ENCODE measurements at regions not wholly inside any gene's neighbourhood (a gene's known extent, or its start where the extent isn't known, plus 50 kb on each side); places are given as distances from the start of the nearest gene placed in this dataset.
"Not testable (repeated sequence)": the region's sequence is repeated elsewhere in the genome, so short reads cannot be mapped to it uniquely, and the experiment has no call there.

DNA sequence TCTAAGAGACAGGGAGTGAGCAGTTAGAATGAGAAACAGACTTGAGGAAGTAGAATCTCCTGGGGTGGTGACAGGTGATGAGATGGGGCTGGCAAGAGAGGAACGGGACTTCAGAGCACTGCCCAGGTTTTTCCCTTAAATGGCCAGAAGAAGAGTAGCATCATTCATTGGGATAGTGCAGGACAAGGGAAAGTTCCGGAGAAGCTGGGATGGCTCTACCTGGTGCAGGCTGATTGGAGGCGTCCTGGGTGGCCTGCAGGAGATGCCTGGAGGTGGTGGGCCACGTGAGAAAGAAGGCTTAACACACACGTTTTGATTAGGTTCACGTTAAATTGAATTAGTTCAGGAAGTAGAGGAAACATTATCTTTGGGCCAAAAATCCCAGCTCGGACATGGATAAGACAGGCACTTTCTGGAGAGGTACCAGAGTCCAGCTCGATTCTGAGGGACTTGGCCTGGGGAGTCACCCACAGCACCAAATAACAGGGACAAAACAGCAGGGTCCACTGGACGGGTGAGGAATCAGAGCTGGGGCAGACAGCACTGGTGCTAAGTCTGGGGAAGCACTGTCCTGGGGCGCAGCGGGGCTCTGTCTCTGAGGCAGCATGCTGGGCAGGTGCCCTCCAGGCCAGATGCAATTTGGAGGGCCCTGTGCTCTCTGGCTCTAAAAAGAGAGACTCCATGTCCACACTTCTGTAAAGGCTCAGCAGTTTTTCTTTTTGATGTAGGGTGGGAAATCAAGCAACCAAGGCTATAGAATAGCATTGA is 512.3 kb upstream of the RAB6C start:
- DNase-seq, result no peak

- DNase-seq, result no peak
These were observed 511.5 kb upstream of the RAB6C start for GRCh38 chr2:129467941-129468340.

DNA sequence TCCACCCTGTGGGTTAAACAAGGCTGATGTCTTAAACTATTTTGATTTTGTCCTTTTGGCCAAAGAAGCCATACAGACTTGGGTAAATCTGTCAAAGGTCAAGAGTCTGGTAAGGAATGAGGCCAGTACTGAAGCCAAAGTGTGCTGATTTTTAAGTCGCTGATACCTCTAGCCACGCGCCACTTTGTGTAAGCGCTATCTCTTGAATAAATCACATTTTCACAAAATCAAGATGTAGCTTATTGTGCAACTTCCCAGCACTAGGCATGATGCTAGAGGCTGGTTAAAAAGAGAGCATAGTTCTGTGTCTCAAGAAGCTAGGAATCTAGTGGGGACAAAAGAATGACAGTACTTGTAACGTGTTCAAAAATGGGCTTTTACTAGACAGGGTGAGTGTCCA is 510.6 kb upstream of the RAB6C start:
- no peak for DNase-seq

DNA sequence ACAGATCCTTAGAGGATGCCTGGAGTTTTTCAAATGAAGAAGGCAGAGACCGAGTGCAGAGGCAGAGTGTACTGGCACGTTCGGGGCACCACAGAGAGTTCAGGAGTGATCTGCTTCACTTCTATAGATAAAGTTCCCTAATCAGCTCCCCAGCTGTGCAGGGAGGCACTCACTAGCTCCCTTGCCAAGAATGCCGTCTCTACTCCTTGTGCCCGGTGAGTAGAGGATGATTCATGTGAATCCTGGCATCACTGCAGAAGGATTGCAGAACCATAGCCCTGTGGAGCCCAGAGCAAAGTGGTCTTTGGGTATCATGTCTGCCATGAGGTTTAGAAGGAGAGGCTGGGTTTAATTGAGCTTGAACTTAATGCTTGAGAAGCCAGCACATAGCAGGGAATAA is 510.1 kb upstream of the RAB6C start:
- DNase-seq, result no peak

DNA sequence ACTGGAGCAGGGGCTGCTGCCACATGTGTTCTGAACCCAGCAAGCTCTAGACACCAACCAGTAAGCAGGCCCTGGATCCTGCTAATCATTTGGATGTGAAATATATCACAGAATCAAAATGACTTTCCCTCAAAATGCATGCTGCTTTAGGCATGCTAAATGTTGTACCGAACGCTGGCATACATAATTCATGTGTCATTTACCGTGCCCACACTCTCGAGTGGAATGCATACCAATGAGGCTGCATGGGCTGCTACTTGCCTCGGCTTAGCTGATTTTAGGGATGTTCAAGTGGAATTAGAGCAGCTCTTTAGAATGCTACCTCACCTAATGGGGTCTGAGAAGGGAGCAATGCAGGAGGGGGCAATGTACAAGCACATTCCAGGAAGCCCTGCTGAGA is 509.6 kb upstream of the RAB6C start:
- no peak for DNase-seq

GRCh38 chr2:129478902-129479517 is 500.5 kb upstream of the RAB6C start:
- DNase-seq, result no peak

- no peak for DNase-seq
These were observed 499.6 kb upstream of the RAB6C start for GRCh38 chr2:129479892-129480291.

DNA sequence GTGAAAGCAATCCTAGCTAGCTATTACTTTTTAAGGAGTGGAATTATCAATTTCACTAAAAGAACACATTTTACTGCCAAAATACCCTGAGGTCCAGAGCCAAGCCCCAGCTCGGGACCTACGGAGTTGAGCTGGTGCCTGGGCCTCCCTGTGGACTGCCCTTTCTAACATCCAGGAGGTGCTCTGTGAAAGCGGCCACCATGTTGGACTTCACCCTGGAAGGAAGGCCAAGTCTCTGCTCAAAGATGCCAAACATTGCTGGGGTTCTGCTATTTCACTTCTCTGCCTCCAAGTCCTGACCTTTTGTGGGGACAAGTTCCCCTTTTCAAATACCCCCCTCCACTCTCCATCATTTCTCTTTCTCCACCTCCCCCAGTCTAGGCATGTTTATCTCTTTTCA is 498.7 kb upstream of the RAB6C start:
- DNase-seq, result no peak

- no peak for DNase-seq
These were observed 497.9 kb upstream of the RAB6C start for GRCh38 chr2:129481306-129482219.

GRCh38 chr2:129482626-129483025 is 496.8 kb upstream of the RAB6C start:
- DNase-seq, result no peak

DNA sequence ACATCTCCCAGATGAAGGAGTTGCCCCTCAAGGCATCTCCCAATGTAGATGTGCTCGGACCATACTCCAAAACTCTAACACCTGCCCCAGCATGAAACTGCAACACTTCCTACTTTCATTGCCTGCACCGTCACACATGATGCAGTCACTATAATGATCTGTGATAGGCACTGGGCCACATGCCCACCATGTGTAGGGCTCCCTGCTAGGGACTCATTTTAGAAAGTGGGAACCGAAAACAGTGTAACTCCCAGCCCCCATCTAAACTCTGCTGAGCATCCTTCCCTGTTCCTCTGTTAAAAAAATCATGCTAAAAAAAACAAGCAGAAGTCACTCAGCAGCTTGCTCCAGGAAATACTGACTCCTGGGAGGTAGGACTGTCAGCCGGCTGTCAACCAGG is 496.1 kb upstream of the RAB6C start:
- DNase-seq, result no peak

- no peak for DNase-seq
These were observed 494.2 kb upstream of the RAB6C start for GRCh38 chr2:129484999-129485897.

- no peak for DNase-seq
These were observed 491.1 kb upstream of the RAB6C start for GRCh38 chr2:129488376-129488775.

- DNase-seq, result no peak
These were observed 488.8 kb upstream of the RAB6C start for GRCh38 chr2:129490641-129491040.

- no peak for DNase-seq
These were observed 488.2 kb upstream of the RAB6C start for GRCh38 chr2:129491308-129491707.

- DNase-seq, result no peak
These were observed 486.9 kb upstream of the RAB6C start for GRCh38 chr2:129492548-129492947.

DNA sequence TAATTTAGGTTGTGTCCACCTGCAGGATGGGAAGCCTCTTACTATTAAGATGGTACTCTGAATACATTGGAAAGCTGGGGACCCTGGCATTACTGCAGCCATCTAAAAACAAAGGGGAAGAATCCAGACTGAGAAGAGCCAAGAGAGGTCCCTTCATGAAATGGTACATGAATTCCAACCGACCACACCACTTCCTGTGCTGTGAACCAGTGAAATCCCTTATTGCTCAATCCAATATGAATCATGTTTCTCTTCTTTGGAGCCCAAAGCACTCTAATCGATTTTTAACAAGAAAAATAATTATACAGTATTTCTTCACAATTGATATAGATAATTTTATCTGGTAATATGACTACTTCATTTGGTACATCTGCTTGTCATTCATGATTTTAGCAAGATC is 479.7 kb upstream of the RAB6C start:
- no peak for DNase-seq

DNA sequence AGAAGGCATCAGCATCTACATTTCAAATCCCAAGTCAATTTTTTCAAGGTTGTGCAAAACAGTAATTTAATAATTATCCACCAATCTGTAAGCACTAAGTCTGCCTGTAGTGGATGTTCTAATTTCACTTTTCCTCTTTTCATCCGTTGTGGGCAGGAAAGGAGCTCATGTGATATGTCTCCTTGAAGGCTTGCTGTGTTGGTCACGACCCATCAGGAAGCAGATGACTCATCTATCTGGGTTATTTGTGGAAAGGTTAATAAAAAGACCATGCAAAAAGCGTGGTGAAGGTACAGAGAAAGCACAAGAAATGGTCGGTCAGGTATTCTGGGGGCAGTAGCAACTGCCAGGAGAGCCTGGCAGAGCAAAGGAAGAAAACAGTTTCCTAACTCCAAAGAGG is 476.7 kb upstream of the RAB6C start:
- no peak for DNase-seq

- no peak for DNase-seq
These were observed 474.8 kb upstream of the RAB6C start for GRCh38 chr2:129504646-129505045.

GRCh38 chr2:129518937-129519336 is 460.5 kb upstream of the RAB6C start:
- no peak for DNase-seq

DNA sequence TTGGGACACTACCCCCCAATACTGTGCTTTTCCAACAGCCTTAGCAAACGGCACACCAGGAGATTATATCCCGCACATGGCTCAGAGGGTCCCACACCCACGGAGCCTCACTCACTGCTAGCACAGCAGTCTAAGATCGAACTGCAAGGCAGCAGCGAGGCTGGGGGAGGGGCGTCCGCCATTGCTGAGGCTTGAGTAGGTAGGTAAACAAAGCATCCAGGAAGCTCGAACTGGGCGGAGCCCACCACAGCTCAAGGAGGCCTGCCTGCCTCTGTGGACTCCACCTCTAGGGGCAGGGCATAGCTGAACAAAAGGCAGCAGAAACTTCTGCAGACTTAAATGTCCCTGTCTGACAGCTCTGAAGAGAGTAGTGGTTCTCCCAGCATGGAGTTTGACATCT is 447.3 kb upstream of the RAB6C start:
- DNase-seq, result not testable (repeated sequence)

DNA sequence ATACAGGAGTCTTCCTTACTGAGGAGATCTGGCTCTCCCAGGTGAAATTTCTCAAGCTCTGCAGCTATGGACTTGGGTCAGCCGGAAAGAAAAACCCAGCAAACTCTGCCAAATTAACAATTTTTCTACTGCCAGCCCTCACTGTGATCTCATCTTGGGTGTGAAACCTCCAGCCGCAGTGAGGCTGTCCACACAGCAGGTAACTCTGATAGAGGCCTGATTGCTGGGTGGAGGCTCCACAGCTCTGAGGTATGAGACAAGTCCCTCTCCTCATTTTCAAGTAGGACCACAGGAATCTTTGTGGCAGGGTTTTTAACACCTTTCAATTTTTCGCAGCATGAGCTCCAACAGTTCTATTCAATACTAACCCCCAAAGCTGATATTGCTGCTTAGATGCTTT is 430.6 kb upstream of the RAB6C start:
- no peak for DNase-seq

GRCh38 chr2:129550536-129550935 is 428.9 kb upstream of the RAB6C start:
- no peak for DNase-seq

Measured in 8988T (cell line).